H9 (cell line): ENCODE measurements at regions not wholly inside any gene's neighbourhood (a gene's known extent, or its start where the extent isn't known, plus 50 kb on each side); places are given as distances from the start of the nearest gene placed in this dataset.

Experiments
- DNase-seq: peaks from one replicate; pipeline ENCODE4 v3.0.0-alpha.2; 2017
- H2AFZ ChIP-seq: one replicate; pipeline ENCODE4 v1.6.1; 2013; ENCODE audit warnings: mild to moderate bottlenecking, low read length, control low read depth, moderate library complexity
- H2AK5ac ChIP-seq: 2 replicates; pipeline ENCODE4 v1.6.1; 2013; ENCODE audit warnings: low read length, control low read depth, mixed read lengths; ENCODE audit not compliant: insufficient read length
- H2BK120ac ChIP-seq: one replicate; pipeline ENCODE4 v1.6.1; 2013; ENCODE audit warnings: low read depth, mild to moderate bottlenecking, low read length, control low read depth, inconsistent platforms; ENCODE audit not compliant: poor library complexity, severe bottlenecking
- H2BK12ac ChIP-seq: 2 replicates; pipeline ENCODE4 v1.6.1; 2013; ENCODE audit warnings: low read length, control low read depth, mixed read lengths, low read depth; ENCODE audit not compliant: insufficient read length
- H2BK15ac ChIP-seq: 2 replicates; pipeline ENCODE4 v1.6.1; 2013; ENCODE audit warnings: low read depth, low read length, control low read depth
- H2BK20ac ChIP-seq: one replicate; pipeline ENCODE4 v1.6.1; 2013; ENCODE audit warnings: low read depth, mild to moderate bottlenecking, low read length, control low read depth, inconsistent platforms; ENCODE audit not compliant: poor library complexity, severe bottlenecking
- H2BK5ac ChIP-seq: 2 replicates; pipeline ENCODE4 v1.6.1; 2013; ENCODE audit warnings: low read length, control low read depth, mixed read lengths; ENCODE audit not compliant: insufficient read length
- H3K14ac ChIP-seq: 2 replicates; pipeline ENCODE4 v1.6.1; 2013; ENCODE audit warnings: low read length, control low read depth; ENCODE audit not compliant: insufficient read depth
- H3K18ac ChIP-seq: 2 replicates; pipeline ENCODE4 v1.6.1; 2013; ENCODE audit warnings: low read depth, mild to moderate bottlenecking, mixed read lengths, low read length, control low read depth; ENCODE audit not compliant: insufficient read length
- H3K23ac ChIP-seq: 2 replicates; pipeline ENCODE4 v1.6.1; 2013; ENCODE audit warnings: low read length, control low read depth, mixed read lengths, low read depth; ENCODE audit not compliant: insufficient read length
- H3K23me2 ChIP-seq: 2 replicates; pipeline ENCODE4 v1.6.1; 2013; ENCODE audit warnings: low read depth, mild to moderate bottlenecking, mixed read lengths, low read length, control low read depth; ENCODE audit not compliant: insufficient read length, poor library complexity, severe bottlenecking
- H3K27ac ChIP-seq: 2 replicates; pipeline ENCODE4 v1.5.1; 2013; ENCODE audit warnings: low read length, control low read depth, mixed read lengths, low read depth; ENCODE audit not compliant: insufficient read length
- H3K27me3 ChIP-seq: 2 replicates; pipeline ENCODE4 v1.6.1; 2013; ENCODE audit warnings: low read length, control low read depth, inconsistent platforms; ENCODE audit not compliant: insufficient read depth
- H3K4ac ChIP-seq: 2 replicates; pipeline ENCODE4 v1.6.1; 2013; ENCODE audit warnings: low read depth, mild to moderate bottlenecking, control low read depth, inconsistent platforms, low read length, moderate library complexity
- H3K4me1 ChIP-seq: 2 replicates; pipeline ENCODE4 v1.6.1; 2013; ENCODE audit warnings: low read length, control low read depth, inconsistent platforms; ENCODE audit not compliant: insufficient read depth
- H3K4me2 ChIP-seq: 2 replicates; pipeline ENCODE4 v1.6.1; 2013; ENCODE audit warnings: low read length, control low read depth, mixed read lengths; ENCODE audit not compliant: insufficient read length, insufficient read depth
- H3K56ac ChIP-seq: 2 replicates; pipeline ENCODE4 v1.6.1; 2013; ENCODE audit warnings: low read depth, mild to moderate bottlenecking, mixed read lengths, low read length, control low read depth; ENCODE audit not compliant: insufficient read length
- H3K79me1 ChIP-seq: 2 replicates; pipeline ENCODE4 v1.6.1; 2013; ENCODE audit warnings: low read depth, mild to moderate bottlenecking, moderate library complexity, low read length, control low read depth, inconsistent platforms; ENCODE audit not compliant: insufficient read depth, poor library complexity, severe bottlenecking
- H3K79me2 ChIP-seq: 2 replicates; pipeline ENCODE4 v1.6.1; 2013; ENCODE audit warnings: low read length, control low read depth, inconsistent platforms; ENCODE audit not compliant: insufficient read depth
- H3K9ac ChIP-seq: 2 replicates; pipeline ENCODE4 v1.6.1; 2013; ENCODE audit warnings: low read length, control low read depth, mixed read lengths; ENCODE audit not compliant: insufficient read length; ENCODE audit errors: extremely low read depth
- H3K9me3 ChIP-seq: one replicate; pipeline ENCODE4 v1.6.1; 2013; ENCODE audit warnings: low read depth, low read length, inconsistent platforms; ENCODE audit not compliant: control insufficient read depth
- H3T11ph ChIP-seq: one replicate; pipeline ENCODE4 v1.6.1; 2013; ENCODE audit warnings: mild to moderate bottlenecking, low read length, control low read depth, inconsistent platforms
- H4K20me1 ChIP-seq: one replicate; pipeline ENCODE4 v1.6.1; 2013; ENCODE audit not compliant: control insufficient read depth, insufficient read length, insufficient read depth
- H4K5ac ChIP-seq: 2 replicates; pipeline ENCODE4 v1.6.1; 2013; ENCODE audit warnings: low read depth, mild to moderate bottlenecking, mixed read lengths, low read length, control low read depth; ENCODE audit not compliant: insufficient read length
- H4K8ac ChIP-seq: replicated peaks from 2 replicates; pipeline ENCODE4 v1.6.1; 2013; ENCODE audit warnings: low read length, control low read depth, mixed read lengths, low read depth; ENCODE audit not compliant: insufficient read length
- H4K91ac ChIP-seq: 2 replicates; pipeline ENCODE4 v1.6.1; 2013; ENCODE audit warnings: low read depth, mild to moderate bottlenecking, moderate library complexity, mixed read lengths, low read length, control low read depth; ENCODE audit not compliant: insufficient read length
- H3K27ac Mint-ChIP-seq, 3 experiments: 2 replicates in 2 of 3; 3 replicates in 1 of 3; pipeline ENCODE4 v1.8.0; 2020 to 2021; ENCODE audit warnings: mixed read lengths in 3 of 3, mild to moderate bottlenecking in 1 of 3, moderate library complexity in 1 of 3
- H3K27me3 Mint-ChIP-seq: 2 replicates; pipeline ENCODE4 v1.8.0; 2021; ENCODE audit warnings: low read depth, mild to moderate bottlenecking, moderate library complexity, mixed read lengths
- H3K36me3 Mint-ChIP-seq, 3 experiments: 2 replicates in 2 of 3; 3 replicates in 1 of 3; pipeline ENCODE4 v1.8.0; 2020 to 2021; ENCODE audit warnings: low read depth in 3 of 3, mixed read lengths in 3 of 3; ENCODE audit not compliant: insufficient read depth in 1 of 3
- H3K4me1 Mint-ChIP-seq, 2 experiments: 2 replicates each; pipeline ENCODE4 v1.8.0; 2020; ENCODE audit warnings: mixed read lengths in 2 of 2
- H3K4me3 Mint-ChIP-seq, 2 experiments: 2 replicates in 1 of 2; 3 replicates in 1 of 2; pipeline ENCODE4 v1.8.0; 2020 to 2021; ENCODE audit warnings: mild to moderate bottlenecking in 2 of 2, mixed read lengths in 2 of 2, moderate library complexity in 1 of 2
- H3K9me3 Mint-ChIP-seq, 2 experiments: 2 replicates in 1 of 2; 3 replicates in 1 of 2; pipeline ENCODE4 v1.8.0; 2020; ENCODE audit warnings: mild to moderate bottlenecking in 2 of 2, mixed read lengths in 2 of 2, moderate library complexity in 1 of 2
- WGBS: extraction: QIAGEN DNeasy Blood & Tissue Kit; methylation state at CpG from one replicate; pipeline ENCODE4 v1.1.7; 2013; ENCODE audit warnings: missing lambda C conversion rate, low lambda C conversion rate, mixed read lengths; ENCODE audit not compliant: insufficient read length; ENCODE audit errors: extremely low coverage; 5-methylcytosine and 5-hydroxymethylcytosine counted together
- TF ChIP-seq, protein P1 (sequence below): fragments of 200-600 bp; sonication (generic); conservative IDR thresholded peaks from 3 replicates; pipeline ENCODE4 v1.8.0; 2021; ENCODE audit warnings: antibody characterized with exemption, mild to moderate bottlenecking

- Histone ChIP-seq H3K4me1 (no peaks in the 10 kb centered on the region), H3K79me2 (no peaks in the 10 kb centered on the region), H3K9me3 (no peaks in the 10 kb centered on the region), H3K18ac (no peak overlapping the region), H3K14ac (no peak overlapping the region), H4K5ac (no peak overlapping the region), H3K79me1 (no peaks in the 10 kb centered on the region), H4K8ac (no peak overlapping the region), H2BK20ac (no peak overlapping the region), H2AFZ (no peak overlapping the region), H2BK12ac (no peak overlapping the region), H2BK5ac (no peak overlapping the region), H3K23ac (no peak overlapping the region), H3T11ph (no peak overlapping the region), H3K27ac (no peak overlapping the region), H2BK15ac (no peak overlapping the region), H2BK120ac (no peak overlapping the region), H3K9ac (no peak overlapping the region), H3K4ac (no peak overlapping the region), H3K27me3 (no peaks in the 10 kb centered on the region), H4K91ac (no peak overlapping the region), H4K20me1 (no peaks in the 10 kb centered on the region), H3K4me2 (no peak overlapping the region), H2AK5ac (no peak overlapping the region), H3K56ac (no peak overlapping the region), H3K23me2 (no peaks in the 10 kb centered on the region)
- Mint-ChIP-seq H3K36me3 (no peaks in the 10 kb centered on the region), H3K27ac (no peak overlapping the region), H3K9me3 (no peaks in the 10 kb centered on the region), H3K27me3 (peaks cover 9% of the 10 kb centered on the region; the same call in 1 of the 2 replicates), H3K4me1 (peaks cover 4 to 17% of the 10 kb centered on the region in 2 experiments), H3K4me3 (no peak overlapping the region)
- WGBS, result no CpG with 5 or more reads among the region's 4 CpGs
- TF ChIP-seq, protein P1, sequence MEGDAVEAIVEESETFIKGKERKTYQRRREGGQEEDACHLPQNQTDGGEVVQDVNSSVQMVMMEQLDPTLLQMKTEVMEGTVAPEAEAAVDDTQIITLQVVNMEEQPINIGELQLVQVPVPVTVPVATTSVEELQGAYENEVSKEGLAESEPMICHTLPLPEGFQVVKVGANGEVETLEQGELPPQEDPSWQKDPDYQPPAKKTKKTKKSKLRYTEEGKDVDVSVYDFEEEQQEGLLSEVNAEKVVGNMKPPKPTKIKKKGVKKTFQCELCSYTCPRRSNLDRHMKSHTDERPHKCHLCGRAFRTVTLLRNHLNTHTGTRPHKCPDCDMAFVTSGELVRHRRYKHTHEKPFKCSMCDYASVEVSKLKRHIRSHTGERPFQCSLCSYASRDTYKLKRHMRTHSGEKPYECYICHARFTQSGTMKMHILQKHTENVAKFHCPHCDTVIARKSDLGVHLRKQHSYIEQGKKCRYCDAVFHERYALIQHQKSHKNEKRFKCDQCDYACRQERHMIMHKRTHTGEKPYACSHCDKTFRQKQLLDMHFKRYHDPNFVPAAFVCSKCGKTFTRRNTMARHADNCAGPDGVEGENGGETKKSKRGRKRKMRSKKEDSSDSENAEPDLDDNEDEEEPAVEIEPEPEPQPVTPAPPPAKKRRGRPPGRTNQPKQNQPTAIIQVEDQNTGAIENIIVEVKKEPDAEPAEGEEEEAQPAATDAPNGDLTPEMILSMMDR, result no peak
- no peak for DNase-seq
Observed at GRCh38 chr10:71043858-71044257, 155.5 kb upstream of the PCBD1 start.
